Nephron progenitor cell (in vitro differentiated cells): ENCODE measurements at regions not wholly inside any gene's neighbourhood (a gene's known extent, or its start where the extent isn't known, plus 50 kb on each side); places are given as distances from the start of the nearest gene placed in this dataset.

Experiments used
- DNase-seq: peaks from one replicate; pipeline ENCODE4 v3.0.0; 2021
- H3K27ac Mint-ChIP-seq: 2 replicates; pipeline ENCODE4 v1.8.0; 2021; ENCODE audit warnings: mild to moderate bottlenecking, moderate library complexity, mixed read lengths
- H3K27me3 Mint-ChIP-seq: 2 replicates; pipeline ENCODE4 v1.8.0; 2021; ENCODE audit warnings: mild to moderate bottlenecking, low read depth, mixed read lengths; ENCODE audit not compliant: poor library complexity
- H3K36me3 Mint-ChIP-seq: 2 replicates; pipeline ENCODE4 v1.8.0; 2021; ENCODE audit warnings: low read depth, mixed read lengths
- H3K4me1 Mint-ChIP-seq: 2 replicates; pipeline ENCODE4 v1.8.0; 2021; ENCODE audit warnings: mixed read lengths
- H3K4me3 Mint-ChIP-seq: 2 replicates; pipeline ENCODE4 v1.8.0; 2021; ENCODE audit warnings: mild to moderate bottlenecking, moderate library complexity, mixed read lengths
- H3K9me3 Mint-ChIP-seq: 2 replicates; pipeline ENCODE4 v1.8.0; 2021; ENCODE audit warnings: mild to moderate bottlenecking, moderate library complexity, mixed read lengths
- TF ChIP-seq, protein P1 (sequence below): fragments of 200-600 bp; sonication (generic); IDR thresholded peaks from 2 replicates; pipeline ENCODE4 v1.5.0; 2021; ENCODE audit warnings: antibody characterized with exemption

DNA sequence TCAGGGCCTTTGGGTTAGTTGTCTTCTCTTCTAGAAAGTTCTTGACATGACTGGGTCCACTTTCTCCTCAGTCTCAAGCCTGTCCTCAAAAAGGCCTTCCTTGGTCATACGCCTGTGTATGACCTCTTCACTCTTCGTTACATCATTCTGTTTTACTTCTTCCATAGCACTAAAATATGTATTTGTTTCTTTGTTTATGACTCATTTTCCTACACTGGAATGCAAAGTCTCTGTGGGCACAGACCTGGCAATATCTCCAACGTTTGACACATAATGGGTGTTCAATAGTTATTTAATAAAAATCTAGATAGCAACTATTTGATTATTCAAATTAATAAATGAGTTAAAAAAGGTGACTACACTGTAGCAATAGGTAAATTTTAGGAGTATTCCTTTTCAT is 85.1 kb downstream of the YIPF5 start:
- H3K4me1 Mint-ChIP-seq = peaks cover 28% of the 10 kb centered on the region
- no peak for DNase-seq
- H3K27ac Mint-ChIP-seq = no peak overlapping the region
- H3K27me3 Mint-ChIP-seq = no peaks in the 10 kb centered on the region
- peaks cover 7% of the 10 kb centered on the region for H3K36me3 Mint-ChIP-seq
- H3K9me3 Mint-ChIP-seq = peaks cover 24% of the 10 kb centered on the region
- no peak overlapping the region for H3K4me3 Mint-ChIP-seq
- TF ChIP-seq, protein P1, sequence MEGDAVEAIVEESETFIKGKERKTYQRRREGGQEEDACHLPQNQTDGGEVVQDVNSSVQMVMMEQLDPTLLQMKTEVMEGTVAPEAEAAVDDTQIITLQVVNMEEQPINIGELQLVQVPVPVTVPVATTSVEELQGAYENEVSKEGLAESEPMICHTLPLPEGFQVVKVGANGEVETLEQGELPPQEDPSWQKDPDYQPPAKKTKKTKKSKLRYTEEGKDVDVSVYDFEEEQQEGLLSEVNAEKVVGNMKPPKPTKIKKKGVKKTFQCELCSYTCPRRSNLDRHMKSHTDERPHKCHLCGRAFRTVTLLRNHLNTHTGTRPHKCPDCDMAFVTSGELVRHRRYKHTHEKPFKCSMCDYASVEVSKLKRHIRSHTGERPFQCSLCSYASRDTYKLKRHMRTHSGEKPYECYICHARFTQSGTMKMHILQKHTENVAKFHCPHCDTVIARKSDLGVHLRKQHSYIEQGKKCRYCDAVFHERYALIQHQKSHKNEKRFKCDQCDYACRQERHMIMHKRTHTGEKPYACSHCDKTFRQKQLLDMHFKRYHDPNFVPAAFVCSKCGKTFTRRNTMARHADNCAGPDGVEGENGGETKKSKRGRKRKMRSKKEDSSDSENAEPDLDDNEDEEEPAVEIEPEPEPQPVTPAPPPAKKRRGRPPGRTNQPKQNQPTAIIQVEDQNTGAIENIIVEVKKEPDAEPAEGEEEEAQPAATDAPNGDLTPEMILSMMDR = no peak

DNA sequence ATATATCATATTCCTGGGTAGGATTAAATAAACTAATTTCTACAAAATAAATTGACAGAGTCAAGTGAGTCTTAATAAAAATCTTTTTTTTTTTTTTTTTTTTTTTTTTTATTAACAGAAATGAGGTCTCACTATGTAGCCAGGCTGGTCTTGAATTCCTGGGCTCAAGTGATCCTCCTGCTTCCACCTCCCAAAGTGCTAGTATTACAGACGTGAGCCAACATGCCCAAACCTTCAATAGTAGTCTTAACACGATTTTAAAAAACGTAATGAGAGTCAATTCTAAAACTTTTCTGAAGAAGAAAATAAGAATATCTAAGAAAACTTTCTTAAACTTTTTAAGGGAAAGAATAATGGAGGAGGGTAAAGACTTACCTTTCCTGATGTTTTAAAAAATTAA is 84.2 kb downstream of the YIPF5 start:
- peaks cover 37% of the 10 kb centered on the region for H3K4me1 Mint-ChIP-seq
- TF ChIP-seq, protein P1 = no peak
- DNase-seq = no peak
- no peak overlapping the region for H3K27ac Mint-ChIP-seq
- no peaks in the 10 kb centered on the region for H3K27me3 Mint-ChIP-seq
- H3K4me3 Mint-ChIP-seq = no peak overlapping the region
- no peaks in the 10 kb centered on the region for H3K36me3 Mint-ChIP-seq
- H3K9me3 Mint-ChIP-seq = peaks cover 15% of the 10 kb centered on the region

DNA sequence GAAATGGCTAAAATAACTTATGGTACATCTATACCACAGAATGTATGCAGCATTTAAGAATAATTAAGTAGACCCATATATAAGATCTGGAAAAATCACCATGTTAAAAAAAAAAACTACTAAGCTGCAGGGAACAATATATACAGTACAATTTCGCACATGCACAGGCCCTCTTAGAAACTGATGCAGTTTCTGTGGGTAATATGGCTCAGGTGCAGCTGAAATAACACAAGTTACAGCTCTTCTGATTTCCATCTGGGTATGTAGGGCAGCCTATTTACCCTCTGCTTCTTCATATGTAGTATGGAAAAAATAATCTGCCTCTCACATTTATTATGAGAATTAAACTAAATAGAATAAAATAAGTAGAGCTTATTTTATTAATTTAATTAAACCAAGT is 82.9 kb downstream of the YIPF5 start:
- DNase-seq = no peak
- H3K4me1 Mint-ChIP-seq = peaks cover 42% of the 10 kb centered on the region
- H3K27me3 Mint-ChIP-seq = no peaks in the 10 kb centered on the region
- no peaks in the 10 kb centered on the region for H3K36me3 Mint-ChIP-seq
- TF ChIP-seq, protein P1 = no peak
- peaks cover 2% of the 10 kb centered on the region for H3K9me3 Mint-ChIP-seq
- no peak overlapping the region for H3K27ac Mint-ChIP-seq
- H3K4me3 Mint-ChIP-seq = no peak overlapping the region

DNA sequence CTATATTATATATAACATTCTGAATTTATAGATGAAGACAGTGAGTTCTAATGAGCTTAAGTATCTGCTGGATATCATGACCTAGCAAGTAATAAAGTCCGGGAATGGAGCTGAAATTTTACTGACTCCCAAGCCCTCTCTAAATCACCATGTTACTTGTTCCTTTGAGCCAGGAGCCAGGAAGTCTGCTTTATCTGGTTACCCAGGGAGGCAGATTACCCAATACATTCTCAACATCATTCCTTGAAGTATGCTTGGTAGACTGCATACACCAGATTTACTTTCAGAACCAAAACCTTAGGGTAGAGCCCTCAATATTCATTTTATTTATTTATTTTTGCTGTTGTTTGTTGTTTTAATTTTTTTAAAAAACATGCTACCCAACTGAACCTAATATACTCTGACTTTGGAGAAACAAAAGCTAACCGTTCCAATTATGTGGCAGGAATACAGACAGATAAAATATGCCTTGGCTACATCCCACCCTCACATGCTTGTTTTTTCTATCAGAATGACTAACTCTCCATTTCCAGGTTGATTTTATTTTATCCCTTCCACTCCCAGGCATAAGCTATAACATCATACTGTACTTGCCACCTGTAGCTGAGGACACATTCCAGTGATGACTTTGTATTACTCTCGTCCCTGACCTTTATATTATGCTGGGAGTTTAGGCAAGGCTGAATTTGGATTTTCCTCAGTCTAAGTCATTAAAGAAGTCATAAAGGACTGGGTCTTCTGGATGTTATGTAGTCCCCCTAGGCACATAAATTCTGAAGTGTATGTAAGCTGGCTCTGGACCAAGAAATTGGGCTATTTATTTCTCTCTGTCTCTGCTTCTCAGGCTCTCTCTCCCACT is 82.0 kb downstream of the YIPF5 start:
- Mint-ChIP-seq H3K4me3 (peak overlapping the region; percentile 16), H3K27ac (peak overlapping the region; percentile 89), H3K27me3 (no peaks in the 10 kb centered on the region), H3K36me3 (no peaks in the 10 kb centered on the region), H3K9me3 (no peaks in the 10 kb centered on the region), H3K4me1 (peaks cover 48% of the 10 kb centered on the region)
- TF ChIP-seq, protein P1 = no peak
- DNase-seq = no peak

DNA sequence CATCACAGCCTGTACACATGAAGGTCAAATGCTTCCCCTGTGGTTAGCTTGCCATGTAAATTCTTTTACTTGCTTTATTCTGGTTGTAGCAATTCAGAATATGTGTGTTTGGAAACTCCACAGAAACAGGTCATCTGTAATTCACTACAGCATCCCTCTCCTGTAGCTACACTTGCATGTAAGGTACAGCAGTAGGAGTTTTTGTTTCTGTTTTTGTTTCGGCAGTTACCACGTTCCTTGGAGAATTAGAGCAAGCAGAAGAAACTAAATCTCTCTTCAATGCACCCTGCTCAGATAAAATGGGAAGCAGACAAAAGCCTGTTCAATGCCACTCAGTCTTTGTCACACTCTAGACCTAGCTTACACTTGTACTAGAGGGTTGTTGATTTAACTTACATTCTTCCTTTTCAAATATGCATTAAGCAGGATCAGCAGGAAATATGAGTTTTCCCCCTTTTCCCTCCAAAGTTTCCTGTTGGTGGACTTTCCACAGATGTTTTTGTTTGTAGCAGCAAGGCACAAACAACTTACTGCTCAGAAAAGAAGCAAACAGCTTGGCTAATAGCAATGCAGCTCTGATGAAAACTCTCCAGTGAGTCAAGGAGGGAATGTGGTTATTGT is 80.9 kb downstream of the YIPF5 start:
- Mint-ChIP-seq H3K4me3 (peak overlapping the region; percentile 16), H3K36me3 (peaks cover 4% of the 10 kb centered on the region), H3K27ac (peak overlapping the region; percentile 89), H3K4me1 (peaks cover 54% of the 10 kb centered on the region), H3K27me3 (no peaks in the 10 kb centered on the region), H3K9me3 (peaks cover 3% of the 10 kb centered on the region)
- TF ChIP-seq, protein P1 = no peak
- DNase-seq = no peak
